Omental fat pad (tissue), 3 donors: ENCODE measurements at regions not wholly inside any gene's neighbourhood (a gene's known extent, or its start where the extent isn't known, plus 50 kb on each side); places are given as distances from the start of the nearest gene placed in this dataset.

Experiments
- ATAC-seq: fragments of 150-250 bp; one replicate; pipeline ENCODE4 v1.9.1; 2016; ENCODE audit warnings: mild to moderate bottlenecking, moderate library complexity; ENCODE audit not compliant: low FRiP score
- DNase-seq: peaks from one replicate; pipeline ENCODE4 v3.0.0-alpha.2; 2019; ENCODE audit warnings: low spot score
- TF ChIP-seq, protein P1 (sequence below), 3 donors: fragments of 450-650 bp; IDR thresholded peaks; one replicate each; pipeline ENCODE4 v1.5.1; 2016 to 2017; ENCODE audit warnings: antibody characterized with exemption in 3 of 3, mild to moderate bottlenecking in 3 of 3, moderate library complexity in 2 of 3

DNA sequence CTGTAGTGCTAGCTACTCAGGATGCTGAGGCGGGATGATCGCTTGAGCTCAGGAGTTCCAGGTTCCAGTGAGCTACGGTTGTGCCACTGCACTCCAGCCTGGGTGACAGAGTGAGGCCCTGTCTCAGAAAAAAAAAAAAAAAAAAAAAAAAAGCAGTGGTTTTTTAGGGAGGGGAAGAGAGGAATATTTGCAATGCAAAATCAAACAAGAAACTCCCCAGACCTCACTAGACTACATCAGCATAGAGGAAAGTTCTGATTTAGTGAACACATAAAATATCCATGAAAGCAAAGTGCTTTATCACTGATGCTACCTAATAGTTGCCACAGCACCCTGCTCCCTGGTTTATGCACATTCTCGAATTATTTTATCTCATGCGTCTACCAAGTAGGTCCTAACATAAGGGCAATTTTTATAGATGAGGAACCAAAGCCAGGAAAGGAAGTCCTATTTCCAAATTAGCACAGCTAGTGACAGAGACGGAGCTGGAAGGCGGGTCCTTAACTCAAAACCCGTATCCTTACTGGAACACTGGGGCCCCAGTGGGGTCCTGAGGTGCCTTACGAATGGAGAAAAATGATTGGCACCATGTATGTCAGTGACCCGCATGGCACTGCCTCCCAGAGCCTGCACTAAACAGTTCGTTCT lies 50.7 kb upstream of the GPR157 start:
- no peak for DNase-seq
- no peak for ATAC-seq
- TF ChIP-seq, protein P1, sequence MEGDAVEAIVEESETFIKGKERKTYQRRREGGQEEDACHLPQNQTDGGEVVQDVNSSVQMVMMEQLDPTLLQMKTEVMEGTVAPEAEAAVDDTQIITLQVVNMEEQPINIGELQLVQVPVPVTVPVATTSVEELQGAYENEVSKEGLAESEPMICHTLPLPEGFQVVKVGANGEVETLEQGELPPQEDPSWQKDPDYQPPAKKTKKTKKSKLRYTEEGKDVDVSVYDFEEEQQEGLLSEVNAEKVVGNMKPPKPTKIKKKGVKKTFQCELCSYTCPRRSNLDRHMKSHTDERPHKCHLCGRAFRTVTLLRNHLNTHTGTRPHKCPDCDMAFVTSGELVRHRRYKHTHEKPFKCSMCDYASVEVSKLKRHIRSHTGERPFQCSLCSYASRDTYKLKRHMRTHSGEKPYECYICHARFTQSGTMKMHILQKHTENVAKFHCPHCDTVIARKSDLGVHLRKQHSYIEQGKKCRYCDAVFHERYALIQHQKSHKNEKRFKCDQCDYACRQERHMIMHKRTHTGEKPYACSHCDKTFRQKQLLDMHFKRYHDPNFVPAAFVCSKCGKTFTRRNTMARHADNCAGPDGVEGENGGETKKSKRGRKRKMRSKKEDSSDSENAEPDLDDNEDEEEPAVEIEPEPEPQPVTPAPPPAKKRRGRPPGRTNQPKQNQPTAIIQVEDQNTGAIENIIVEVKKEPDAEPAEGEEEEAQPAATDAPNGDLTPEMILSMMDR (IDR thresholded peaks at IDR 0.05): no peak

DNA sequence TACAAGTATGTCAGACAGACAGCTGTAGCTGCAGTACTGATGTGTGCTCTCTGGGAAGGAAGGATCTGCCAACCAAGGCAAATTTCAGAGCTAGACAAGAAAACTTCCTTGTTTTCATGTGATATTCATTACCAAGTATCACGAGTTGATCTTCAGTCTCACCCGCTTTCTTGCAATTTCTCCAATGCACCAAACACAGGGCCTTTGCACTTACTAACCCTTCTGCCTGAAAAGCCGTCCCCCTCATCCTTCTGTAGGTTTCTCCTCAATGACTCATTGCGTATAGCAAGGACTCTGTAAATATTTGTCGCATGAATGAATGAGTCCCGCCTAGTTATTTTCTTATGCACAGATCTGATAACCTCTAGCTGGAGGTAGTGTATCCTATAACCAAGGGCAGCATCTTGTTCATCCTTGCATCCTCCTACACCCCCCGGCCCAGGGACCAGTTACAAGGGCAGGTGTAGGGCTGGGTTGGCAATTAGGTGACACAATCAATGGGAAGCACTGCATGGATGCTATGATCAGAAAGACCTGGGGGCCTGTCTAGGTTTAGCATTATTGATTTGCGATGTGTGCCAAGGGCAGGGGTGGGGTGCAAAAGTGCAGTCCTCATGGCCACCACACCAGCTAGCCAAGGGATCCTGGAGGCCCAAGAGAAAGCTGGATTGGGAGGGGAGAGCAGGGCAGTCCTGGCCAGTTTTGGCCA lies 51.4 kb upstream of the GPR157 start:
- TF ChIP-seq, protein P1 (IDR thresholded peaks at IDR 0.05): no peak

DNA sequence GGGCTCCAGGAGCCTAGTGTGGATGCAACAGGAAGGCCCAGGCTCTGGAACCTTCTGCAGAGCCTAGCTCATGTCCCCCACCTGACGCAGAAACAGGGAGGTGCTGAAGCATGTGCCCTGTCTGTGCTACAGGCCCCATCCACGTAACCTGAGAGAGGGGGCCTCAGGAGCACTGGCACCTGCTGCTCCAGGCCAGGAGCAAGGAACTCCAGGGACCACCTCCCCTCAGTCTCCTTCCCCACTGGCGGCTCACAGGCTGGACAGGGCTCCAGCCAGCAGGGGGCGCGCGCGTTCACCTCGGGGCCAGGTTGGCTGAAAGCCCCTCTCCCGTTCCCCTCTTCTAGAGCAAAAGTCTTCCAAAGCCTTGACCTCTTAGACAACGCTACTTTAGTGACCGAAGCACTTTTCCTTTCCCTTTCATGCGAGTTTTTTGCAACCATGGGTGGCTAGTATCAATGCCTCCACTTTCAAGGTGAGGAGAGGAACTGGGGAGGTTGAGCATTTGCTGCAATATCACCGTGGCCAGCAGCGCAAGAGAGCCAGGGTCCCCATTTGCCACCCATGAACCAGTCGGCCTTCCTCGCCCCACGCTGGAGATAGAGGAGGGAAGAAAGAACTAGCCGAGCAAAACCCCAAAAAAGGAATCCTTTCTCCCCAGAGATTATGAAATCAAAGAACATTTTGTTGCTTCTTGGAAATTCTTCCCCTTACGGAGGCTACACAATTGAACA lies 52.4 kb upstream of the GPR157 start:
- TF ChIP-seq, protein P1 (IDR thresholded peaks at IDR 0.05): peak in 1 of 3 donors; percentile 52
- no peak for DNase-seq
- ATAC-seq: peak; percentile 52

More for the DNA sequence above, 51.4 kb upstream of the GPR157 start:
- DNase-seq: no peak
- ATAC-seq: no peak

DNA sequence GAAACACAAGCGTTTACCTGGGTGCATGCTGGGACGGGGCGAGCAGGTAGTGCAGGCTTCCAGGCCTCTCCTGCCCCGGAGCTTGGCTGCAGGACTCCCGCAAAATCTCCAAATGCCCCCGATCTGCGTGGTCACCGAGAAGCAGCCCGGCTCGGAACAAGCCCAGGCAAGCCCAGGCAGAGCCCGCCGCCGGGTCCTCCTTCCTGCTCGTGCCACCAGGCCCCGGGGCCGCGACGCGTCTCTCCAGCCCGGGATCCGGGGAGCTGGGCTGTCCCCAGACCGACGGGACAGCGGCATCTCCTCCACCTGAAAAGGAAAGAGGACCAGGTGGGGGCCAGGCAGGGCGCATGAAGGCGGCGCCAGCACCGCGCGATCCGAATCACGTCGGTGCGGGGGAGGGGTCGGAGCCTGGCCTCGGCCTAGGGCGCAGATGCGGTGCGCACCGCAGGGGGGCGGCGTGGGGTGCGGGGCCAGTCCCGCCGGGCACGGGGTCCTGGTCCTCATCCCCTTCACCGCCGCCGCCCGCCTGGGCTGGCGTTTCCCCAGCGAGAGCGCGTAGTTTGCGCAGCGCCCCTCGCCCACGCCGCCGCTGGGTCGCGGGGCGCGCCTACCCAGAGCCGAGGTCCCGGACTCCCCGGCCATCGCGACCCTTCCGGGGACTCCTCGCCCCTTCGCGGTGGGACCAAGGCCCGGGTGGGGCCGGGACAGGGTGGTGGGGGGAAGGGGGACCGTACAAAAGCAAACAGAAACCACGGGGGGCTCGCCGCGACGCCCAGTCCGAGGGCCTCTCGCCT lies 52.4 kb upstream of the H6PD start:
- ATAC-seq (peak; percentile 41), DNase-seq (no peak)
- TF ChIP-seq, protein P1 (IDR thresholded peaks at IDR 0.05): no peak

DNA sequence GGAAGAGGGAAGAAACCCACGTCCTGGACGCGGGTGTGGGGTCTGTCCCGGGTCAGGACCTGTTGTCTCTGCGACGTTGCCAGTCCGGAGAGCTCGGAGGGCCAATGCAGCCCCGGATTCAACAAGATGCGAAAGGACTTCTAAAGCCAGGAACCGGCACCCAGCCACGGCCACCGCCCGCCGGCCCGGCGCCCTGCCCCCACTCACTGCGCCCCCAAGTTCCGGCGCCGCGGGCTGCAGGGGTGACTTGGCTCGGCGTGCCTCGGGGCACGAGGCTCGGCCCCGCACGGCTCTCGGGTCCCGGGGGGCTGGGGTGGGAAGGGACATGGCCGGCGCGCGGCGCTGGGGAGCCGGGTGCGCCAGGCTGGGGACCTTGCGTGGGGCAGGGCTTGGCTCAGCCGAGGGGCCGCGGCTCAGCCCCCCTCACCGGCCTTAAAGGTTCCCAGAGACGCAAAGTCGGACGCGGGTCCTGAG lies 51.8 kb upstream of the H6PD start:
- ATAC-seq (peak; percentile 6), DNase-seq (no peak)
- TF ChIP-seq, protein P1 (IDR thresholded peaks at IDR 0.05): no peak

DNA sequence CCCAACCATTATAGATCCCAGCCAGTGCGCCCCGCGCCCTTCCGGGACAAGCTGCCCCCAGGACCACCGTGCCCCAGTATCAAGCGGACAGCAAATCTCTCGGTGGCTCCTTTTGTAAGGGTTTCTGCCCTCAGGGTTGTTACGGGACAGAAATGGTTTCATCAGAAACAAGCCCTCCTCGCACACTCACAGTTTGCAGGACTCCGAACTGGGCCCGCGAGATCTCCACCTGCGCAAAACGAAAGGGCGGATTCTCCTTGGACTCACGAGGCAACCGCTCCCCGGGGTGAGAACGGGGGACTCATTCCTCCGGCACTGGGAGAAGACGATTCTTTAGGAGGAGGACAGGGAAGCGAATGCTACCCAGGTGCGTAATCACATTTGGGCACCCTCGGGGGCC lies 51.1 kb upstream of the H6PD start:
- ATAC-seq (no peak), DNase-seq (no peak)
- TF ChIP-seq, protein P1 (IDR thresholded peaks at IDR 0.05): no peak
